Glutamatergic neuron (in vitro differentiated cells): ENCODE measurements at regions not wholly inside any gene's neighbourhood (a gene's known extent, or its start where the extent isn't known, plus 50 kb on each side); places are given as distances from the start of the nearest gene placed in this dataset.

ENCODE experiments used
- DNase-seq: peaks from one replicate; pipeline ENCODE4 v3.0.0; 2022
- H3K27ac Mint-ChIP-seq: one replicate; pipeline ENCODE4 v1.8.0; 2020; ENCODE audit warnings: mild to moderate bottlenecking, mixed read lengths, inconsistent platforms; ENCODE audit not compliant: unreplicated experiment
- H3K27me3 Mint-ChIP-seq: one replicate; pipeline ENCODE4 v1.8.0; 2020; ENCODE audit warnings: mild to moderate bottlenecking, moderate library complexity, mixed read lengths, inconsistent platforms; ENCODE audit not compliant: unreplicated experiment
- H3K36me3 Mint-ChIP-seq: one replicate; pipeline ENCODE4 v1.8.0; 2020; ENCODE audit warnings: mild to moderate bottlenecking, mixed read lengths, inconsistent platforms; ENCODE audit not compliant: unreplicated experiment
- H3K4me1 Mint-ChIP-seq: one replicate; pipeline ENCODE4 v1.8.0; 2020; ENCODE audit warnings: mild to moderate bottlenecking, low read depth, mixed read lengths, inconsistent platforms; ENCODE audit not compliant: unreplicated experiment
- H3K4me3 Mint-ChIP-seq: one replicate; pipeline ENCODE4 v1.8.0; 2020; ENCODE audit warnings: mild to moderate bottlenecking, mixed read lengths, inconsistent platforms; ENCODE audit not compliant: unreplicated experiment
- H3K9me3 Mint-ChIP-seq: one replicate; pipeline ENCODE4 v1.8.0; 2020; ENCODE audit warnings: mild to moderate bottlenecking, moderate library complexity, mixed read lengths, inconsistent platforms; ENCODE audit not compliant: unreplicated experiment
- CTCF ChIP-seq: fragments of 200-600 bp; sonication (generic); IDR thresholded peaks from one replicate; pipeline ENCODE4 v1.5.0; 2021; ENCODE audit not compliant: partially characterized antibody, unreplicated experiment

- H3K27ac Mint-ChIP-seq = no peak overlapping the region
- no peak overlapping the region for H3K4me3 Mint-ChIP-seq
- DNase-seq = no peak
- TF ChIP-seq CTCF = no peak
- H3K4me1 Mint-ChIP-seq = no peaks in the 10 kb centered on the region
- H3K9me3 Mint-ChIP-seq = no peaks in the 10 kb centered on the region
- H3K36me3 Mint-ChIP-seq = no peaks in the 10 kb centered on the region
- peaks cover 2% of the 10 kb centered on the region for H3K27me3 Mint-ChIP-seq
Observed at GRCh38 chr18:39795350-39795749, 2159.7 kb upstream of the PIK3C3 start.

- TF ChIP-seq CTCF = no peak
- Mint-ChIP-seq H3K4me1 (no peaks in the 10 kb centered on the region), H3K27ac (no peak overlapping the region), H3K36me3 (no peaks in the 10 kb centered on the region), H3K27me3 (no peaks in the 10 kb centered on the region), H3K9me3 (no peaks in the 10 kb centered on the region), H3K4me3 (no peak overlapping the region)
- no peak for DNase-seq
Observed at GRCh38 chr18:39793609-39794008, 2161.4 kb upstream of the PIK3C3 start.

- Mint-ChIP-seq H3K4me3 (no peak overlapping the region), H3K4me1 (peaks cover 3% of the 10 kb centered on the region), H3K36me3 (no peaks in the 10 kb centered on the region), H3K27ac (no peak overlapping the region), H3K9me3 (no peaks in the 10 kb centered on the region), H3K27me3 (no peaks in the 10 kb centered on the region)
- no peak for TF ChIP-seq CTCF
- no peak for DNase-seq
Observed at GRCh38 chr18:39788383-39788782, 2166.7 kb upstream of the PIK3C3 start.

GRCh38 chr18:39786477-39786876 lies 2168.6 kb upstream of the PIK3C3 start:
- TF ChIP-seq CTCF = no peak
- Mint-ChIP-seq H3K9me3 (no peaks in the 10 kb centered on the region), H3K27ac (no peak overlapping the region), H3K36me3 (no peaks in the 10 kb centered on the region), H3K4me3 (no peak overlapping the region), H3K4me1 (peaks cover 3% of the 10 kb centered on the region), H3K27me3 (no peaks in the 10 kb centered on the region)
- DNase-seq = no peak

- Mint-ChIP-seq H3K36me3 (no peaks in the 10 kb centered on the region), H3K4me1 (peaks cover 3% of the 10 kb centered on the region), H3K9me3 (no peaks in the 10 kb centered on the region), H3K4me3 (no peak overlapping the region), H3K27ac (no peak overlapping the region), H3K27me3 (no peaks in the 10 kb centered on the region)
- no peak for DNase-seq
- no peak for TF ChIP-seq CTCF
Observed at GRCh38 chr18:39784541-39784940, 2170.5 kb upstream of the PIK3C3 start.
